Panc1 (cell line): ENCODE measurements at regions not wholly inside any gene's neighbourhood (a gene's known extent, or its start where the extent isn't known, plus 50 kb on each side); places are given as distances from the start of the nearest gene placed in this dataset.
"Not testable (repeated sequence)": the region's sequence is repeated elsewhere in the genome, so short reads cannot be mapped to it uniquely, and the experiment has no call there.

ENCODE experiments used
- ATAC-seq: fragments of 200-7000 bp; cut with Tn5 transposase; 2 replicates; pipeline ENCODE4 v1.9.1; 2020; ENCODE audit warnings: mild to moderate bottlenecking, moderate library complexity
- BruUV-seq: library from RNA; stranded (reverse); fragments of 400-500 nt; replicated peaks from 2 replicates; lab custom pipeline; 2021; lab: Mats Ljungman, UMichigan
- CTCF ChIA-PET: fragments of 300-600 bp; sonication (Branson Sonifier 250); formaldehyde crosslinking; loops from one replicate; lab custom pipeline; 2022; ENCODE audit warnings: antibody characterized with exemption; lab: Charles Lee
- POLR2A ChIA-PET: fragments of 300-600 bp; sonication (Branson Sonifier 250); formaldehyde crosslinking; loops from one replicate; lab custom pipeline; 2022; ENCODE audit warnings: antibody characterized with exemption; lab: Charles Lee
- DNase-seq: peaks from one replicate; pipeline ENCODE4 v3.0.0-alpha.2; 2010; ENCODE audit warnings: low read depth, low spot score
- H3K27ac ChIP-seq: 2 replicates; pipeline ENCODE4 v1.5.1; 2011; ENCODE audit warnings: mild to moderate bottlenecking, low read length, inconsistent platforms
- H3K27me3 ChIP-seq: fragments of 200-500 bp; sonication (Bioruptor generic); 2 replicates; pipeline ENCODE4 v1.6.0; 2014; ENCODE audit warnings: low read length, inconsistent platforms; ENCODE audit not compliant: control insufficient read depth, insufficient read depth
- H3K36me3 ChIP-seq: fragments of 200-500 bp; sonication (Bioruptor generic); 2 replicates; pipeline ENCODE4 v1.5.1; 2014; ENCODE audit warnings: inconsistent platforms, mild to moderate bottlenecking, low read length, moderate library complexity; ENCODE audit not compliant: control insufficient read depth, insufficient read depth
- H3K4me1 ChIP-seq: 2 replicates; pipeline ENCODE4 v1.5.1; 2011; ENCODE audit warnings: inconsistent platforms, mild to moderate bottlenecking, low read length, moderate library complexity; ENCODE audit not compliant: control insufficient read depth, insufficient read depth
- H3K4me3 ChIP-seq, 2 experiments: 2 replicates each; pipeline ENCODE4 v1.5.1; 2011 to 2012; ENCODE audit warnings: low read depth in 2 of 2, low read length in 2 of 2, mild to moderate bottlenecking in 2 of 2, inconsistent platforms in 1 of 2, moderate library complexity in 1 of 2
- H3K9me3 ChIP-seq: fragments of 200-500 bp; sonication (Bioruptor generic); 2 replicates; pipeline ENCODE4 v1.5.1; 2014; ENCODE audit warnings: low read depth, mild to moderate bottlenecking, inconsistent platforms, low read length, moderate library complexity; ENCODE audit not compliant: control insufficient read depth, insufficient read depth
- POLR2AphosphoS5 ChIP-seq: IDR thresholded peaks from 2 replicates; pipeline ENCODE4 v1.6.1; 2012; ENCODE audit warnings: mild to moderate bottlenecking, low read depth, low read length, moderate library complexity
- SIN3A ChIP-seq: IDR thresholded peaks from 2 replicates; pipeline ENCODE4 v1.6.1; 2012; ENCODE audit warnings: low read depth, mild to moderate bottlenecking, low read length, moderate library complexity, borderline replicate concordance; ENCODE audit not compliant: insufficient read depth
- TCF7L2 ChIP-seq: IDR thresholded peaks from 2 replicates; pipeline ENCODE4 v1.6.1; 2011; ENCODE audit warnings: mild to moderate bottlenecking, low read depth, low read length, inconsistent platforms
- in situ Hi-C: cut with HindIII; loops from 2 replicates; pipeline ENCODE4 v1.10.0; 2016; ENCODE audit warnings: low sequenced_read_pairs, low pct_unique_long_range_greater_than_20kb
- intact Hi-C: fragments of 100-400 bp; cut with micrococcal nuclease; formaldehyde crosslinking; loops from one replicate; pipeline ENCODE4 v1.10.0; 2022; ENCODE audit not compliant: unreplicated experiment
- TF ChIP-seq, protein P1 (sequence below), 2 experiments: IDR thresholded peaks; 2 replicates each; pipeline ENCODE4 v1.6.1; 2011 to 2012; ENCODE audit warnings: low read depth in 2 of 2, control low read depth in 1 of 2, low read length in 1 of 2, mild to moderate bottlenecking in 1 of 2, moderate library complexity in 1 of 2; ENCODE audit not compliant: insufficient read depth in 1 of 2
- TF ChIP-seq, protein P2 (sequence below): fragments of 450-650 bp; IDR thresholded peaks from 2 replicates; pipeline ENCODE4 v1.5.1; 2017; ENCODE audit warnings: mild to moderate bottlenecking

GRCh38 chr20:30816182-30816645 lies 441.2 kb upstream of the DEFB115 start:
- ATAC-seq: no peak
- H3K36me3 ChIP-seq: no peaks in the 10 kb centered on the region
- in situ Hi-C loops (no loop called here), intact Hi-C loops (no loop called here)
- no peak overlapping the region for H3K4me3 ChIP-seq
- ChIA-PET POLR2A (no interaction called here), CTCF (no interaction called here)
- TF ChIP-seq, protein P1, sequence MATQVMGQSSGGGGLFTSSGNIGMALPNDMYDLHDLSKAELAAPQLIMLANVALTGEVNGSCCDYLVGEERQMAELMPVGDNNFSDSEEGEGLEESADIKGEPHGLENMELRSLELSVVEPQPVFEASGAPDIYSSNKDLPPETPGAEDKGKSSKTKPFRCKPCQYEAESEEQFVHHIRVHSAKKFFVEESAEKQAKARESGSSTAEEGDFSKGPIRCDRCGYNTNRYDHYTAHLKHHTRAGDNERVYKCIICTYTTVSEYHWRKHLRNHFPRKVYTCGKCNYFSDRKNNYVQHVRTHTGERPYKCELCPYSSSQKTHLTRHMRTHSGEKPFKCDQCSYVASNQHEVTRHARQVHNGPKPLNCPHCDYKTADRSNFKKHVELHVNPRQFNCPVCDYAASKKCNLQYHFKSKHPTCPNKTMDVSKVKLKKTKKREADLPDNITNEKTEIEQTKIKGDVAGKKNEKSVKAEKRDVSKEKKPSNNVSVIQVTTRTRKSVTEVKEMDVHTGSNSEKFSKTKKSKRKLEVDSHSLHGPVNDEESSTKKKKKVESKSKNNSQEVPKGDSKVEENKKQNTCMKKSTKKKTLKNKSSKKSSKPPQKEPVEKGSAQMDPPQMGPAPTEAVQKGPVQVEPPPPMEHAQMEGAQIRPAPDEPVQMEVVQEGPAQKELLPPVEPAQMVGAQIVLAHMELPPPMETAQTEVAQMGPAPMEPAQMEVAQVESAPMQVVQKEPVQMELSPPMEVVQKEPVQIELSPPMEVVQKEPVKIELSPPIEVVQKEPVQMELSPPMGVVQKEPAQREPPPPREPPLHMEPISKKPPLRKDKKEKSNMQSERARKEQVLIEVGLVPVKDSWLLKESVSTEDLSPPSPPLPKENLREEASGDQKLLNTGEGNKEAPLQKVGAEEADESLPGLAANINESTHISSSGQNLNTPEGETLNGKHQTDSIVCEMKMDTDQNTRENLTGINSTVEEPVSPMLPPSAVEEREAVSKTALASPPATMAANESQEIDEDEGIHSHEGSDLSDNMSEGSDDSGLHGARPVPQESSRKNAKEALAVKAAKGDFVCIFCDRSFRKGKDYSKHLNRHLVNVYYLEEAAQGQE (IDR thresholded peaks at IDR 0.05; ENCODE audit: insufficient read depth in 1 of 2, low read depth in 2 of 2, low read length in 1 of 2): no peak
- TF ChIP-seq SIN3A (no peak), POLR2AphosphoS5 (no peak), TCF7L2 (no peak)
- TF ChIP-seq, protein P2, sequence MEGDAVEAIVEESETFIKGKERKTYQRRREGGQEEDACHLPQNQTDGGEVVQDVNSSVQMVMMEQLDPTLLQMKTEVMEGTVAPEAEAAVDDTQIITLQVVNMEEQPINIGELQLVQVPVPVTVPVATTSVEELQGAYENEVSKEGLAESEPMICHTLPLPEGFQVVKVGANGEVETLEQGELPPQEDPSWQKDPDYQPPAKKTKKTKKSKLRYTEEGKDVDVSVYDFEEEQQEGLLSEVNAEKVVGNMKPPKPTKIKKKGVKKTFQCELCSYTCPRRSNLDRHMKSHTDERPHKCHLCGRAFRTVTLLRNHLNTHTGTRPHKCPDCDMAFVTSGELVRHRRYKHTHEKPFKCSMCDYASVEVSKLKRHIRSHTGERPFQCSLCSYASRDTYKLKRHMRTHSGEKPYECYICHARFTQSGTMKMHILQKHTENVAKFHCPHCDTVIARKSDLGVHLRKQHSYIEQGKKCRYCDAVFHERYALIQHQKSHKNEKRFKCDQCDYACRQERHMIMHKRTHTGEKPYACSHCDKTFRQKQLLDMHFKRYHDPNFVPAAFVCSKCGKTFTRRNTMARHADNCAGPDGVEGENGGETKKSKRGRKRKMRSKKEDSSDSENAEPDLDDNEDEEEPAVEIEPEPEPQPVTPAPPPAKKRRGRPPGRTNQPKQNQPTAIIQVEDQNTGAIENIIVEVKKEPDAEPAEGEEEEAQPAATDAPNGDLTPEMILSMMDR: no peak
- 0 out of 2 replicates have a peak, but pooled peaks cover 3% of the 10 kb centered on the region for H3K9me3 ChIP-seq
- H3K4me1 ChIP-seq: no peaks in the 10 kb centered on the region
- no peak overlapping the region for H3K27ac ChIP-seq
- no peak for DNase-seq
- BruUV-seq: no TSS peak
- H3K27me3 ChIP-seq: no peaks in the 10 kb centered on the region

DNA sequence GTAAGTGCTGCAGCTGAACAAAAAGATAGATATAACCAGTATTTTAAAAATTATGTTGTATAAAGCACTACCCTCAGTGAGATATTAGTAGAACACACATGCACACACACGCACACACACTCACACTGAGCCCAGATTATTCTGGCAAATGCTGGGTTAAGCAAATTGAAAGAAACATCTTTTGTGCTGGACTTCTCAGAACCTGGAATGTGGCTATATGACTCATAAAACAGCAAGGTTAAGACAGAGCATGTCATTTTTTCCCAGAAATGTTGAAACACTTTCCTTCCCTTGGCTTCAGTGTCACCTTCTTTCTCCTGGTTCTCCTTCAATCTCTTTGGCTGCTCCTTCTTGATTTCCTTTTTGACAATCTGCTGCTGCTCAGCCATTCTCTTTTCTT lies 435.8 kb upstream of the DEFB115 start:
- DNase-seq, in situ Hi-C loops, CTCF ChIA-PET, H3K27ac ChIP-seq, H3K4me3 ChIP-seq, H3K36me3 ChIP-seq, H3K27me3 ChIP-seq, H3K9me3 ChIP-seq, BruUV-seq, intact Hi-C loops, ATAC-seq, H3K4me1 ChIP-seq, POLR2A ChIA-PET: not testable (repeated sequence)

DNA sequence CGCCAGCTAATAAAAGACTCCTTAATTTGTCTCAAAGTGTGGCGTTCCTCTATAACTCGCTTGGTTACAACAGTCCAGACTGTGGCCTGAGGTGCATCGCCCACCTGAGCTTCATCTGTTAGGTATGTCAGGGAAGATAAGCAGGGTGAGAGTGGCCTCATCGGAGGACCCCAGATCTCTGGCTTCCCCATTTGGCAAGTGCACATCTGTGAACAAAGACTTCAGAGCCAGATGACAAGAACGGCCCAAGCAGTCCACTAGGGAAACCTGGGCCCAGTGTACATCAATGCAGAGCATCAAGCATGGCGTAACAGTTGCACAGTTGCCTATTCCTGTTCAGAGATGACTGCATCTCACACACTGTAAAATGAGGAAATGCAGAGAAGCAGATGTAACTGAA lies 432.8 kb upstream of the DEFB115 start:
- H3K4me3 ChIP-seq, in situ Hi-C loops, DNase-seq, H3K4me1 ChIP-seq, POLR2A ChIA-PET, H3K27ac ChIP-seq, CTCF ChIA-PET, H3K27me3 ChIP-seq, BruUV-seq, H3K36me3 ChIP-seq, intact Hi-C loops, ATAC-seq, H3K9me3 ChIP-seq: not testable (repeated sequence)

DNA sequence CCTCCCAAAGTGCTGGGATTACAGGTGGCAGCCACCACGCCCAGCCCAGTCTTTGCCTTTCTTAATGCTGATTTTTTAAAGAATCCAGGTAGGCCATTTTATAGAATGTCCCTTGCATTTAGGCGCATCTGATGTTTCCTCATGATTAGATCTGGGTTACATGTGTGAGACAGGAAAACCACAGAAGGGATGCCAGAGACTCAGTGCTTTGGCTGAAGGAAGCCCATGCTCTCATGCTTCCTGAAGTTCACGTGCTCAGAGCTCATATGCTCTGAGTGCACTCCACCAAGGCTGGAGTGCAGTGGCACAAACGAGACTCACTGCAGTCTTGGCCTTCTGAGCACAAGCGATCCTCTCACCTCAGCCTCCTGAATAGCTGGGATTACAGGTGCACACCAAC lies 411.5 kb upstream of the DEFB115 start:
- BruUV-seq, intact Hi-C loops, H3K4me1 ChIP-seq: not testable (repeated sequence)

GRCh38 chr20:30868271-30868670 lies 389.2 kb upstream of the DEFB115 start:
- H3K36me3 ChIP-seq, H3K4me3 ChIP-seq, POLR2A ChIA-PET, H3K9me3 ChIP-seq, CTCF ChIA-PET, BruUV-seq, ATAC-seq, H3K4me1 ChIP-seq, H3K27me3 ChIP-seq, DNase-seq, intact Hi-C loops, in situ Hi-C loops, H3K27ac ChIP-seq: not testable (repeated sequence)

More for the DNA sequence above, 411.5 kb upstream of the DEFB115 start:
- ATAC-seq, CTCF ChIA-PET, H3K36me3 ChIP-seq, POLR2A ChIA-PET, H3K4me3 ChIP-seq, H3K9me3 ChIP-seq, in situ Hi-C loops, H3K27ac ChIP-seq, H3K27me3 ChIP-seq, DNase-seq: not testable (repeated sequence)
